Progenitor cell of endocrine pancreas (in vitro differentiated cells): ENCODE measurements at regions not wholly inside any gene's neighbourhood (a gene's known extent, or its start where the extent isn't known, plus 50 kb on each side); places are given as distances from the start of the nearest gene placed in this dataset.

Experiments
- DNase-seq: peaks from one replicate; pipeline ENCODE4 v3.0.0; 2021; ENCODE audit warnings: low spot score; ENCODE audit not compliant: unreplicated experiment
- H3K27ac Mint-ChIP-seq: 2 replicates; pipeline ENCODE4 v1.8.0; 2021; ENCODE audit warnings: mild to moderate bottlenecking, moderate library complexity, mixed read lengths
- H3K27me3 Mint-ChIP-seq: 2 replicates; pipeline ENCODE4 v1.8.0; 2021; ENCODE audit warnings: mixed read lengths
- H3K36me3 Mint-ChIP-seq: 2 replicates; pipeline ENCODE4 v1.8.0; 2022; ENCODE audit warnings: mixed read lengths; ENCODE audit not compliant: insufficient read depth
- H3K4me1 Mint-ChIP-seq: 2 replicates; pipeline ENCODE4 v1.8.0; 2021; ENCODE audit warnings: low read depth, mixed read lengths
- H3K4me3 Mint-ChIP-seq: 2 replicates; pipeline ENCODE4 v1.8.0; 2021; ENCODE audit warnings: low read depth, mild to moderate bottlenecking, moderate library complexity, mixed read lengths
- H3K9me3 Mint-ChIP-seq: 2 replicates; pipeline ENCODE4 v1.8.0; 2021; ENCODE audit warnings: low read depth, mixed read lengths
- CTCF ChIP-seq: fragments of 200-600 bp; sonication (generic); IDR thresholded peaks from one replicate; pipeline ENCODE4 v1.5.0; 2021; ENCODE audit warnings: antibody characterized with exemption, mild to moderate bottlenecking; ENCODE audit not compliant: unreplicated experiment

DNA sequence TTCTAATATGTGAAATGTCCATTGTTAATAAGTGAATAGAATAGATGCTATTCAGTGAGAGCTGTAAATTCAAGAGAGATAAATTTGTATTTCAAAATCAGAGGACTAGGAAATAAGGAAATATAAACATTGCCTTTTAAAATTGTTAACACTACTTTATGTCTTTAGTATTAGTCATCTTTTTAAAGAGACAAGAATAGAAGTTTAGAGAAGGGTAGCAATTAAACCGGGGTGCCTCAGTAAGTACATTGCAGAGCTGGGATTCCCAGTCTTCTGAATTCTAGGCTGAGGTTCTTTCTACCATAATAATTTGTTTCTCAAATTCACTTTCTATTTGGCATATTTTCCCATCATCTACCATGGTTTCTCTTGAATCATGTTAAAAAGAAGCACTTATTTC, 498.6 kb downstream of the SLC16A7 start:
- H3K36me3 Mint-ChIP-seq, result no peaks in the 10 kb centered on the region
- no peaks in the 10 kb centered on the region for H3K27me3 Mint-ChIP-seq
- H3K4me1 Mint-ChIP-seq, result no peaks in the 10 kb centered on the region
- H3K4me3 Mint-ChIP-seq, result no peak overlapping the region
- H3K27ac Mint-ChIP-seq, result no peak overlapping the region
- DNase-seq, result no peak
- no peak for TF ChIP-seq CTCF
- H3K9me3 Mint-ChIP-seq, result peaks cover 6% of the 10 kb centered on the region

DNA sequence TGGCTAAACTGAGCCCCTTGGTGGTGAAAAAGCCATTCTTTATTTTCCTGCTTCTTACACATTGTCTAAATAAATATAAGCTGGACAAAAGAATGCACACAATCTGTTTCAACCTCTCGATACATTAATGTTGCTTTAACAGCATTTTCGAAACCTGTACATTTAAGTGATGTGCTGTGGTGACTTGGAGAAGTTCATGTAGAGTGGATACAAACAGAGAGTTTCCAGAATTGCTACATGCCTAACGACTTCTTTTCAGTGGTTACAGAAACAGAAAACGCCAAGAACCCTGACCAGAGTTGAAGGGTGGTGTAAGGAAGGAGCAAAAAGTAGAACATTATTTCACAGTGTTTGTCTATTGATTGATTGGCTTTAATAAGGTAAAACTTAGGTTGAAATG, 500.9 kb downstream of the SLC16A7 start:
- Mint-ChIP-seq H3K4me1 (no peaks in the 10 kb centered on the region), H3K36me3 (no peaks in the 10 kb centered on the region)
- no peak for TF ChIP-seq CTCF

DNA sequence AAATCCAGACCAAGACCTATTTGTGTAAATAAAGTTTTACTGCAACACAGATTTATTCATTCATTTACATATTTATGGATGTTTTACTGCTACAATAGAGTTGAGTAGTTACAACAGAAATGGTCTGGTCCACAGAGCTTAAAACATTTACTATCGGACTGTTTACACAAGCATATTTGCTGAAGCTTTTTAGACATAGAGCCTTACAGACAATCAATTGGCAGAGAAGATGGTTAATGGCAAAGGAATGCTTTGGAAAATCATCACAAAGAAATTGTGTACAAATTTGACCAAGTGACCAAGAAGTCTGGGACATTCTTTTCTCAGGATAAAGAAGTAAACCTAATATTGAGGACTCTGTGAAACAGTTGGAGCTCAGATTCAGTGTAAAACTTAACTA, 504.3 kb downstream of the SLC16A7 start:
- H3K27me3 Mint-ChIP-seq, result no peaks in the 10 kb centered on the region
- no peak for TF ChIP-seq CTCF
- no peak overlapping the region for H3K27ac Mint-ChIP-seq
- no peaks in the 10 kb centered on the region for H3K36me3 Mint-ChIP-seq
- H3K9me3 Mint-ChIP-seq, result peaks cover 9% of the 10 kb centered on the region
- no peak overlapping the region for H3K4me3 Mint-ChIP-seq
- DNase-seq, result no peak
- H3K4me1 Mint-ChIP-seq, result no peaks in the 10 kb centered on the region

More for the DNA sequence above, 500.9 kb downstream of the SLC16A7 start:
- no peak overlapping the region for H3K27ac Mint-ChIP-seq
- H3K27me3 Mint-ChIP-seq, result no peaks in the 10 kb centered on the region
- no peak overlapping the region for H3K4me3 Mint-ChIP-seq
- H3K9me3 Mint-ChIP-seq, result peaks cover 9% of the 10 kb centered on the region
- no peak for DNase-seq

GRCh38 chr12:60100852-60101251, 505.0 kb downstream of the SLC16A7 start:
- peaks cover 9% of the 10 kb centered on the region for H3K9me3 Mint-ChIP-seq
- TF ChIP-seq CTCF, result no peak
- no peak overlapping the region for H3K4me3 Mint-ChIP-seq
- no peak overlapping the region for H3K27ac Mint-ChIP-seq
- no peak for DNase-seq
- no peaks in the 10 kb centered on the region for H3K27me3 Mint-ChIP-seq
- no peaks in the 10 kb centered on the region for H3K4me1 Mint-ChIP-seq
- H3K36me3 Mint-ChIP-seq, result no peaks in the 10 kb centered on the region

DNA sequence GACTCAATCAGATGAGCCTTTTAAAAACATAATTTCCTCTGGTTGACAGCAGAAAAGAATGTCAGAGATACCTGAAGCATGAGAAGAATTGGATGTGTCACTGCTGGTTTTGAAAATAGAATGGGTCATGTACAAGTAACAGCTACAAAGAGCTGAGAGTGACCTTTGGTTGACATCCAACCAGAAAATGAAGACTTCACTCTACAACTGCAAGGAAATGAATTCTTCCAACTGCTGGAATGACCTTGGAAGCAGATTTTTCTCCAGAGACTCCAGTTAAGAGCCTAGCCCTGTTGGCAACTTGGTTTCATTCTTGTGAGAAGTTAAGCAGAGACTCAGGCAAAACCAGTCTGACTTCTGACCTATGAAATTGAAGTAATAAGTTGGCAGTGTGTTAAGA, 505.9 kb downstream of the SLC16A7 start:
- TF ChIP-seq CTCF, result no peak
- Mint-ChIP-seq H3K27me3 (no peaks in the 10 kb centered on the region), H3K4me1 (no peaks in the 10 kb centered on the region), H3K4me3 (no peak overlapping the region), H3K27ac (no peak overlapping the region), H3K9me3 (peaks cover 9% of the 10 kb centered on the region), H3K36me3 (no peaks in the 10 kb centered on the region)
- DNase-seq, result no peak
